ENCODE measurements at regions not wholly inside any gene's neighbourhood (a gene's known extent, or its start where the extent isn't known, plus 50 kb on each side); places are given as distances from the start of the nearest gene placed in this dataset.

- TF ChIP-seq CTCF (IDR thresholded peaks at IDR 0.05 in 4 of 5, conservative IDR thresholded peaks at IDR 0.05 in 1 of 5) (no peak), POLR2A (IDR thresholded peaks at IDR 0.05) (no peak)
These were observed 185.7 kb downstream of the ADAMTS15 start for GRCh38 chr11:130634186-130634585.

Data from gastrocnemius medialis (tissue), 4 donors.